PFSK-1 (cell line): ENCODE measurements at regions not wholly inside any gene's neighbourhood (a gene's known extent, or its start where the extent isn't known, plus 50 kb on each side); places are given as distances from the start of the nearest gene placed in this dataset.

Experiments used
- FOXP2 ChIP-seq: optimal IDR thresholded peaks from 2 replicates; pipeline ENCODE3; 2011; ENCODE audit warnings: borderline replicate concordance, control low read depth, inconsistent platforms; ENCODE audit not compliant: insufficient read depth; ENCODE audit errors: extremely low read length, extremely low read depth
- POLR2AphosphoS5 ChIP-seq: IDR thresholded peaks from 2 replicates; pipeline ENCODE4 v1.6.1; 2012; ENCODE audit warnings: low read depth, mild to moderate bottlenecking, control low read depth, low read length, moderate library complexity
- REST ChIP-seq, 2 experiments: IDR thresholded peaks; 2 replicates each; pipeline versions ENCODE4 v1.6.1 to v1.8.0; 2011 to 2012; ENCODE audit warnings: low read depth in 2 of 2, low read length in 2 of 2, control low read depth in 1 of 2, inconsistent platforms in 1 of 2, mild to moderate bottlenecking in 1 of 2, moderate library complexity in 1 of 2; ENCODE audit not compliant: insufficient read depth in 1 of 2
- SIN3A ChIP-seq: IDR thresholded peaks from 2 replicates; pipeline ENCODE4 v1.6.1; 2012; ENCODE audit warnings: mild to moderate bottlenecking, low read length, moderate library complexity, borderline replicate concordance; ENCODE audit not compliant: insufficient read depth
- TAF1 ChIP-seq: IDR thresholded peaks from 2 replicates; pipeline ENCODE4 v1.6.1; 2012; ENCODE audit warnings: low read length, control low read depth, borderline replicate concordance; ENCODE audit not compliant: insufficient read depth

GRCh38 chr12:89279499-89279898, 72.8 kb downstream of the DUSP6 start:
- no peak for TF ChIP-seq REST (IDR thresholded peaks at IDR 0.05; ENCODE audit: insufficient read depth in 1 of 2, low read depth in 2 of 2, low read length in 2 of 2)
- no peak for TF ChIP-seq FOXP2
- no peak for TF ChIP-seq POLR2AphosphoS5

- no peak for TF ChIP-seq FOXP2
- TF ChIP-seq POLR2AphosphoS5 = no peak
- no peak for TF ChIP-seq SIN3A
- TF ChIP-seq TAF1 = no peak
- peak in 1 of 2 experiments; percentile 55; a peak in 1 of 4 replicates for TF ChIP-seq REST (IDR thresholded peaks at IDR 0.05; ENCODE audit: insufficient read depth in 1 of 2, low read depth in 2 of 2, low read length in 2 of 2)
Measured at GRCh38 chr12:89278862-89279261, 73.4 kb downstream of the DUSP6 start.

- TF ChIP-seq POLR2AphosphoS5 (no peak), TAF1 (no peak), SIN3A (no peak), FOXP2 (no peak), REST (IDR thresholded peaks at IDR 0.05; ENCODE audit: insufficient read depth in 1 of 2, low read depth in 2 of 2, low read length in 2 of 2) (no peak)
Measured at GRCh38 chr12:89278169-89278568, 74.1 kb downstream of the DUSP6 start.

GRCh38 chr12:89276860-89277259, 75.4 kb downstream of the DUSP6 start:
- no peak for TF ChIP-seq FOXP2
- no peak for TF ChIP-seq REST (IDR thresholded peaks at IDR 0.05; ENCODE audit: insufficient read depth in 1 of 2, low read depth in 2 of 2, low read length in 2 of 2)
- no peak for TF ChIP-seq SIN3A
- TF ChIP-seq POLR2AphosphoS5 = no peak
- TF ChIP-seq TAF1 = no peak

GRCh38 chr12:89273525-89273924, 78.8 kb downstream of the DUSP6 start:
- no peak for TF ChIP-seq TAF1

GRCh38 chr12:89270548-89270947, 81.8 kb downstream of the DUSP6 start:
- no peak for TF ChIP-seq SIN3A
- no peak for TF ChIP-seq POLR2AphosphoS5
- no peak for TF ChIP-seq REST (IDR thresholded peaks at IDR 0.05; ENCODE audit: insufficient read depth in 1 of 2, low read depth in 2 of 2, low read length in 2 of 2)
- TF ChIP-seq FOXP2 = no peak
- TF ChIP-seq TAF1 = no peak
